SKM-1 treated with dmso at 0.1 percent for 144 hours (cell line): ENCODE measurements at regions not wholly inside any gene's neighbourhood (a gene's known extent, or its start where the extent isn't known, plus 50 kb on each side); places are given as distances from the start of the nearest gene placed in this dataset.
A peak's percentile ranks its signal among the peaks of the same experiment; 100 is the strongest.
"Not testable (repeated sequence)": the region's sequence is repeated elsewhere in the genome, so short reads cannot be mapped to it uniquely, and the experiment has no call there.

Experiments
- DNase-seq: peaks from one replicate; lab custom pipeline; 2025; ENCODE audit not compliant: unreplicated experiment; lab: John Stamatoyannopoulos, UW

- DNase-seq, result not testable (repeated sequence)
Measured at GRCh38 chr9:7309051-7309450, 490.5 kb downstream of the DMAC1 start.

- no peak for DNase-seq
Measured at GRCh38 chr9:7305677-7306076, 493.9 kb downstream of the DMAC1 start.

- DNase-seq, result no peak
Measured at GRCh38 chr9:7304627-7304995, 495.0 kb downstream of the DMAC1 start.

GRCh38 chr9:7303907-7304626, 495.5 kb downstream of the DMAC1 start:
- no peak for DNase-seq

GRCh38 chr9:7300484-7300883, 499.1 kb downstream of the DMAC1 start:
- DNase-seq, result no peak

- peak; percentile 18 for DNase-seq
Measured at GRCh38 chr9:7298123-7298522, 501.5 kb downstream of the DMAC1 start.

GRCh38 chr9:7297521-7297920, 502.1 kb downstream of the DMAC1 start:
- DNase-seq, result no peak

- DNase-seq, result no peak
Measured at GRCh38 chr9:7293091-7293490, 506.5 kb downstream of the DMAC1 start.

- DNase-seq, result no peak
Measured at GRCh38 chr9:7289773-7290172, 509.8 kb downstream of the DMAC1 start.

GRCh38 chr9:7287986-7288385, 511.6 kb downstream of the DMAC1 start:
- no peak for DNase-seq

GRCh38 chr9:7287065-7287464, 512.5 kb downstream of the DMAC1 start:
- DNase-seq, result no peak

GRCh38 chr9:7286101-7286500, 513.5 kb downstream of the DMAC1 start:
- no peak for DNase-seq

- no peak for DNase-seq
Measured at GRCh38 chr9:7285199-7285598, 514.4 kb downstream of the DMAC1 start.

- no peak for DNase-seq
Measured at GRCh38 chr9:7284517-7284916, 515.1 kb downstream of the DMAC1 start.

- no peak for DNase-seq
Measured at GRCh38 chr9:7284117-7284516, 515.5 kb downstream of the DMAC1 start.

- DNase-seq, result no peak
Measured at GRCh38 chr9:7273575-7273974, 515.8 kb downstream of the KDM4C start.

- DNase-seq, result no peak
Measured at GRCh38 chr9:7266911-7267595, 509.3 kb downstream of the KDM4C start.

GRCh38 chr9:7265181-7265580, 507.4 kb downstream of the KDM4C start:
- no peak for DNase-seq

- no peak for DNase-seq
Measured at GRCh38 chr9:7259544-7260241, 501.9 kb downstream of the KDM4C start.

GRCh38 chr9:7258688-7259396, 501.1 kb downstream of the KDM4C start:
- no peak for DNase-seq

- no peak for DNase-seq
Measured at GRCh38 chr9:7246917-7247522, 489.2 kb downstream of the KDM4C start.
